HG03571 (cell line): ENCODE measurements at regions not wholly inside any gene's neighbourhood (a gene's known extent, or its start where the extent isn't known, plus 50 kb on each side); places are given as distances from the start of the nearest gene placed in this dataset.

ENCODE experiments used
- ATAC-seq: cut with Tn5 transposase; IDR thresholded peaks from one replicate; pipeline ENCODE4 v1.9.1; 2021; ENCODE audit not compliant: unreplicated experiment

- ATAC-seq: no peak
Observed at GRCh38 chr1:58430421-58431275, 115.9 kb downstream of the OMA1 start.

- ATAC-seq: no peak
Observed at GRCh38 chr1:58426918-58427317, 119.6 kb downstream of the OMA1 start.

GRCh38 chr1:58422436-58422835 is 124.1 kb downstream of the OMA1 start:
- no peak for ATAC-seq

GRCh38 chr1:58418283-58419228 is 128.0 kb downstream of the OMA1 start:
- ATAC-seq: no peak

- no peak for ATAC-seq
Observed at GRCh38 chr1:58412071-58412580, 134.4 kb downstream of the OMA1 start.

GRCh38 chr1:58409890-58410289 is 136.6 kb downstream of the OMA1 start:
- ATAC-seq: no peak

GRCh38 chr1:58409336-58409735 is 137.2 kb downstream of the OMA1 start:
- no peak for ATAC-seq

- ATAC-seq: no peak
Observed at GRCh38 chr1:58406301-58407071, 140.0 kb downstream of the OMA1 start.

- no peak for ATAC-seq
Observed at GRCh38 chr1:58405660-58406059, 140.9 kb downstream of the OMA1 start.

- ATAC-seq: no peak
Observed at GRCh38 chr1:58403894-58404293, 142.6 kb downstream of the OMA1 start.

- ATAC-seq: no peak
Observed at GRCh38 chr1:58402444-58402843, 144.1 kb downstream of the OMA1 start.

- ATAC-seq: no peak
Observed at GRCh38 chr1:58401991-58402390, 144.5 kb downstream of the OMA1 start.

GRCh38 chr1:58399176-58399575 is 147.3 kb downstream of the OMA1 start:
- no peak for ATAC-seq

GRCh38 chr1:58398714-58399113 is 147.8 kb downstream of the OMA1 start:
- no peak for ATAC-seq

- ATAC-seq: no peak
Observed at GRCh38 chr1:58397187-58397820, 149.2 kb downstream of the OMA1 start.

GRCh38 chr1:58396150-58396549 is 150.4 kb downstream of the OMA1 start:
- ATAC-seq: no peak

- no peak for ATAC-seq
Observed at GRCh38 chr1:58395355-58395754, 151.2 kb downstream of the OMA1 start.

- no peak for ATAC-seq
Observed at GRCh38 chr1:58392083-58392482, 154.4 kb downstream of the OMA1 start.

- no peak for ATAC-seq
Observed at GRCh38 chr1:58391514-58391913, 155.0 kb downstream of the OMA1 start.

- ATAC-seq: no peak
Observed at GRCh38 chr1:58391056-58391455, 155.5 kb downstream of the OMA1 start.
